ENCODE measurements at regions not wholly inside any gene's neighbourhood (a gene's known extent, or its start where the extent isn't known, plus 50 kb on each side); places are given as distances from the start of the nearest gene placed in this dataset.
A peak's percentile ranks its signal among the peaks of the same experiment; 100 is the strongest.

- Mint-ChIP-seq H3K9me3 (peaks cover 0 to 5% (median 3%) of the 10 kb centered on the region in 5 donors), H3K36me3 (no peaks in the 10 kb centered on the region), H3K27ac (no peak overlapping the region), H3K4me3 (no peak overlapping the region), H3K4me1 (no peaks in the 10 kb centered on the region), H3K27me3 (peaks cover 17 to 20% of the 10 kb centered on the region in 2 donors)
- ChIA-PET CTCF (no interaction called here), POLR2A (no interaction called here)
- Histone ChIP-seq H3K4me1 (ENCODE audit: insufficient read depth, low read length) (no peaks in the 10 kb centered on the region), H3K27ac (ENCODE audit: low read depth, low read length) (no peak overlapping the region), H3K9me3 (ENCODE audit: low read length) (no peaks in the 10 kb centered on the region), H3K4me3 (ENCODE audit: low read length) (no peak overlapping the region), H3K27me3 (ENCODE audit: insufficient read depth, low read length, poor library complexity, severe bottlenecking) (no peaks in the 10 kb centered on the region), H3K36me3 (ENCODE audit: insufficient read depth, low read length) (no peaks in the 10 kb centered on the region)
- no peak for DNase-seq
These were observed 445.1 kb downstream of the AJAP1 start for GRCh38 chr1:5099558-5099957.

GRCh38 chr1:5098981-5099385 is 444.6 kb downstream of the AJAP1 start:
- H3K4me3 Mint-ChIP-seq: no peak overlapping the region
- no peak overlapping the region for H3K27ac Mint-ChIP-seq

GRCh38 chr1:5093042-5093441 is 438.6 kb downstream of the AJAP1 start:
- Mint-ChIP-seq H3K27ac (no peak overlapping the region), H3K36me3 (peaks cover 0 to 12% (median 1%) of the 10 kb centered on the region in 3 donors), H3K27me3 (peaks cover 10 to 18% of the 10 kb centered on the region in 2 donors), H3K4me1 (no peaks in the 10 kb centered on the region), H3K4me3 (no peak overlapping the region), H3K9me3 (peaks cover 16 to 25% (median 23%) of the 10 kb centered on the region in 5 donors)
- Histone ChIP-seq H3K27me3 (ENCODE audit: insufficient read depth, low read length, poor library complexity, severe bottlenecking) (no peaks in the 10 kb centered on the region), H3K4me3 (ENCODE audit: low read length) (no peak overlapping the region), H3K9me3 (ENCODE audit: low read length) (no peaks in the 10 kb centered on the region), H3K36me3 (ENCODE audit: insufficient read depth, low read length) (no peaks in the 10 kb centered on the region), H3K4me1 (ENCODE audit: insufficient read depth, low read length) (no peaks in the 10 kb centered on the region), H3K27ac (ENCODE audit: low read depth, low read length) (no peak overlapping the region)
- ChIA-PET POLR2A (no interaction called here), CTCF (no interaction called here)
- no peak for DNase-seq

More at GRCh38 chr1:5098981-5099385, 444.6 kb downstream of the AJAP1 start:
- no peaks in the 10 kb centered on the region for H3K9me3 ChIP-seq (ENCODE audit: low read length)
- ChIA-PET CTCF (no interaction called here), POLR2A (no interaction called here)
- Mint-ChIP-seq H3K36me3 (peaks cover 0 to under 1% (median 0%) of the 10 kb centered on the region in 3 donors), H3K27me3 (peaks cover 17 to 23% of the 10 kb centered on the region in 2 donors), H3K9me3 (peaks cover under 1 to 11% (median 4%) of the 10 kb centered on the region in 5 donors), H3K4me1 (no peaks in the 10 kb centered on the region)
- no peaks in the 10 kb centered on the region for H3K36me3 ChIP-seq (ENCODE audit: insufficient read depth, low read length)
- no peak for DNase-seq
- H3K27me3 ChIP-seq (ENCODE audit: insufficient read depth, low read length, poor library complexity, severe bottlenecking): no peaks in the 10 kb centered on the region
- no peaks in the 10 kb centered on the region for H3K4me1 ChIP-seq (ENCODE audit: insufficient read depth, low read length)
- no peak overlapping the region for H3K27ac ChIP-seq (ENCODE audit: low read depth, low read length)
- H3K4me3 ChIP-seq (ENCODE audit: low read length): no peak overlapping the region

- peaks cover 17 to 26% of the 10 kb centered on the region in 2 donors for H3K27me3 Mint-ChIP-seq
- CTCF ChIA-PET: no interaction called here
- no peak overlapping the region for H3K4me3 Mint-ChIP-seq
- H3K4me1 Mint-ChIP-seq: no peaks in the 10 kb centered on the region
- peaks cover 0 to 4% (median 0%) of the 10 kb centered on the region in 3 donors for H3K36me3 Mint-ChIP-seq
- no peaks in the 10 kb centered on the region for H3K9me3 ChIP-seq (ENCODE audit: low read length)
- POLR2A ChIA-PET: no interaction called here
- H3K27me3 ChIP-seq (ENCODE audit: insufficient read depth, low read length, poor library complexity, severe bottlenecking): no peaks in the 10 kb centered on the region
- H3K36me3 ChIP-seq (ENCODE audit: insufficient read depth, low read length): no peaks in the 10 kb centered on the region
- H3K4me3 ChIP-seq (ENCODE audit: low read length): no peak overlapping the region
- peaks cover 0 to 2% (median 0%) of the 10 kb centered on the region in 5 donors for H3K9me3 Mint-ChIP-seq
- no peak overlapping the region for H3K27ac ChIP-seq (ENCODE audit: low read depth, low read length)
- DNase-seq: no peak
- H3K27ac Mint-ChIP-seq: no peak overlapping the region
- H3K4me1 ChIP-seq (ENCODE audit: insufficient read depth, low read length): no peaks in the 10 kb centered on the region
These were observed 430.3 kb downstream of the AJAP1 start for GRCh38 chr1:5084676-5085075.

- Mint-ChIP-seq H3K36me3 (no peaks in the 10 kb centered on the region), H3K4me3 (no peak overlapping the region), H3K4me1 (no peaks in the 10 kb centered on the region), H3K9me3 (peaks cover 0 to 5% (median 3%) of the 10 kb centered on the region in 5 donors), H3K27me3 (peaks cover 16 to 35% of the 10 kb centered on the region in 2 donors), H3K27ac (no peak overlapping the region)
- H3K4me3 ChIP-seq (ENCODE audit: low read length): no peak overlapping the region
- POLR2A ChIA-PET: no interaction called here
- no peaks in the 10 kb centered on the region for H3K27me3 ChIP-seq (ENCODE audit: insufficient read depth, low read length, poor library complexity, severe bottlenecking)
- CTCF ChIA-PET: no interaction called here
- DNase-seq: no peak
- H3K4me1 ChIP-seq (ENCODE audit: insufficient read depth, low read length): no peaks in the 10 kb centered on the region
- no peaks in the 10 kb centered on the region for H3K9me3 ChIP-seq (ENCODE audit: low read length)
- H3K27ac ChIP-seq (ENCODE audit: low read depth, low read length): no peak overlapping the region
- no peaks in the 10 kb centered on the region for H3K36me3 ChIP-seq (ENCODE audit: insufficient read depth, low read length)
These were observed 412.8 kb downstream of the AJAP1 start for GRCh38 chr1:5067246-5067645.

GRCh38 chr1:5053744-5054143 is 399.3 kb downstream of the AJAP1 start:
- no peaks in the 10 kb centered on the region for H3K36me3 ChIP-seq (ENCODE audit: insufficient read depth, low read length)
- no peaks in the 10 kb centered on the region for H3K4me1 Mint-ChIP-seq
- H3K4me1 ChIP-seq (ENCODE audit: insufficient read depth, low read length): no peaks in the 10 kb centered on the region
- H3K36me3 Mint-ChIP-seq: no peaks in the 10 kb centered on the region
- CTCF ChIA-PET: no interaction called here
- peaks cover 9 to 28% of the 10 kb centered on the region in 2 donors for H3K27me3 Mint-ChIP-seq
- H3K4me3 Mint-ChIP-seq: no peak overlapping the region
- H3K27ac Mint-ChIP-seq: no peak overlapping the region
- H3K27me3 ChIP-seq (ENCODE audit: insufficient read depth, low read length, poor library complexity, severe bottlenecking): no peaks in the 10 kb centered on the region
- H3K27ac ChIP-seq (ENCODE audit: low read depth, low read length): no peak overlapping the region
- POLR2A ChIA-PET: no interaction called here
- H3K9me3 Mint-ChIP-seq: peaks cover 14 to 24% (median 21%) of the 10 kb centered on the region in 5 donors
- no peaks in the 10 kb centered on the region for H3K9me3 ChIP-seq (ENCODE audit: low read length)
- H3K4me3 ChIP-seq (ENCODE audit: low read length): no peak overlapping the region
- DNase-seq: peak in 1 of 5 donors; percentile 27

- Mint-ChIP-seq H3K27me3 (peaks cover 6 to 12% of the 10 kb centered on the region in 2 donors), H3K4me3 (no peak overlapping the region), H3K4me1 (no peaks in the 10 kb centered on the region), H3K36me3 (no peaks in the 10 kb centered on the region), H3K9me3 (peaks cover 0 to 2% (median 0%) of the 10 kb centered on the region in 5 donors), H3K27ac (no peak overlapping the region)
- DNase-seq: no peak
- Histone ChIP-seq H3K4me1 (ENCODE audit: insufficient read depth, low read length) (no peaks in the 10 kb centered on the region), H3K27ac (ENCODE audit: low read depth, low read length) (no peak overlapping the region), H3K4me3 (ENCODE audit: low read length) (no peak overlapping the region), H3K9me3 (ENCODE audit: low read length) (no peaks in the 10 kb centered on the region), H3K36me3 (ENCODE audit: insufficient read depth, low read length) (no peaks in the 10 kb centered on the region), H3K27me3 (ENCODE audit: insufficient read depth, low read length, poor library complexity, severe bottlenecking) (no peaks in the 10 kb centered on the region)
- ChIA-PET CTCF (no interaction called here), POLR2A (no interaction called here)
These were observed 374.7 kb downstream of the AJAP1 start for GRCh38 chr1:5029136-5029535.

GRCh38 chr1:5012249-5012648 is 357.8 kb downstream of the AJAP1 start:
- Mint-ChIP-seq H3K36me3 (no peaks in the 10 kb centered on the region), H3K4me3 (no peak overlapping the region), H3K9me3 (peaks cover 0 to 2% (median 0%) of the 10 kb centered on the region in 5 donors), H3K27ac (no peak overlapping the region), H3K4me1 (no peaks in the 10 kb centered on the region), H3K27me3 (peaks cover 4 to 14% of the 10 kb centered on the region in 2 donors)
- Histone ChIP-seq H3K27me3 (ENCODE audit: insufficient read depth, low read length, poor library complexity, severe bottlenecking) (no peaks in the 10 kb centered on the region), H3K9me3 (ENCODE audit: low read length) (no peaks in the 10 kb centered on the region), H3K4me1 (ENCODE audit: insufficient read depth, low read length) (no peaks in the 10 kb centered on the region), H3K4me3 (ENCODE audit: low read length) (no peak overlapping the region), H3K36me3 (ENCODE audit: insufficient read depth, low read length) (no peaks in the 10 kb centered on the region), H3K27ac (ENCODE audit: low read depth, low read length) (no peak overlapping the region)
- ChIA-PET CTCF (no interaction called here), POLR2A (no interaction called here)
- no peak for DNase-seq

GRCh38 chr1:5010656-5011055 is 356.2 kb downstream of the AJAP1 start:
- Histone ChIP-seq H3K27ac (ENCODE audit: low read depth, low read length) (no peak overlapping the region), H3K36me3 (ENCODE audit: insufficient read depth, low read length) (no peaks in the 10 kb centered on the region), H3K4me3 (ENCODE audit: low read length) (no peak overlapping the region), H3K9me3 (ENCODE audit: low read length) (no peaks in the 10 kb centered on the region), H3K4me1 (ENCODE audit: insufficient read depth, low read length) (no peaks in the 10 kb centered on the region), H3K27me3 (ENCODE audit: insufficient read depth, low read length, poor library complexity, severe bottlenecking) (no peaks in the 10 kb centered on the region)
- no peak overlapping the region for H3K4me3 Mint-ChIP-seq
- CTCF ChIA-PET: no interaction called here
- POLR2A ChIA-PET: no interaction called here
- peaks cover 4 to 14% of the 10 kb centered on the region in 2 donors for H3K27me3 Mint-ChIP-seq
- H3K9me3 Mint-ChIP-seq: peaks cover 0 to 2% (median 0%) of the 10 kb centered on the region in 5 donors
- no peaks in the 10 kb centered on the region for H3K4me1 Mint-ChIP-seq
- no peak overlapping the region for H3K27ac Mint-ChIP-seq
- no peak for DNase-seq
- H3K36me3 Mint-ChIP-seq: no peaks in the 10 kb centered on the region
